Lung (tissue), 11 donors: ENCODE measurements at regions not wholly inside any gene's neighbourhood (a gene's known extent, or its start where the extent isn't known, plus 50 kb on each side); places are given as distances from the start of the nearest gene placed in this dataset.

Experiments
- ATAC-seq: fragments of 200-7000 bp; cut with Tn5 transposase; one replicate; pipeline ENCODE4 v1.9.1; 2020; ENCODE audit warnings: moderate number of reproducible peaks; ENCODE audit not compliant: insufficient read depth, low FRiP score
- DNase-seq, 3 donors: peaks; one replicate each; pipeline ENCODE4 v3.0.0-alpha.2; 2013 to 2017
- H3K27ac ChIP-seq, 2 donors: one replicate each; pipeline ENCODE4 v1.5.1; 2013; ENCODE audit warnings: mild to moderate bottlenecking in 2 of 2, moderate library complexity in 2 of 2, control low read depth in 1 of 2, inconsistent platforms in 1 of 2, low read depth in 1 of 2, low read length in 1 of 2
- H3K27me3 ChIP-seq, 3 donors: one replicate each; pipeline ENCODE4 v1.5.1; 2013; ENCODE audit warnings: low read length in 2 of 3; ENCODE audit not compliant: control insufficient read depth in 3 of 3, insufficient read depth in 3 of 3
- H3K36me3 ChIP-seq, 4 donors: one replicate each; pipeline ENCODE4 v1.5.1; 2013; ENCODE audit warnings: low read length in 4 of 4, mild to moderate bottlenecking in 1 of 4, moderate library complexity in 1 of 4; ENCODE audit not compliant: control insufficient read depth in 4 of 4, insufficient read depth in 4 of 4
- H3K4me1 ChIP-seq, 5 donors: one replicate each; pipeline ENCODE4 v1.5.1; 2013; ENCODE audit warnings: low read length in 5 of 5, mild to moderate bottlenecking in 2 of 5, moderate library complexity in 1 of 5; ENCODE audit not compliant: control insufficient read depth in 5 of 5, insufficient read depth in 5 of 5
- H3K4me3 ChIP-seq: one replicate; pipeline ENCODE4 v1.5.1; 2013; ENCODE audit warnings: mild to moderate bottlenecking, control low read depth, moderate library complexity
- H3K9ac ChIP-seq, 2 donors: one replicate each; pipeline ENCODE4 v1.5.1; 2013; ENCODE audit warnings: low read length in 2 of 2, control low read depth in 1 of 2; ENCODE audit not compliant: insufficient read depth in 1 of 2
- H3K9me3 ChIP-seq, 4 donors: one replicate each; pipeline ENCODE4 v1.5.1; 2013; ENCODE audit warnings: low read length in 3 of 4, mild to moderate bottlenecking in 1 of 4, moderate library complexity in 1 of 4; ENCODE audit not compliant: control insufficient read depth in 4 of 4, insufficient read depth in 3 of 4
- WGBS, 2 donors: extraction: QIAGEN DNeasy Blood & Tissue Kit; methylation state at CpG; one replicate each; pipeline ENCODE4 v1.1.7; 2013; 5-methylcytosine and 5-hydroxymethylcytosine counted together
- TF ChIP-seq, protein P1 (sequence below): IDR thresholded peaks from 2 replicates; pipeline ENCODE4 v1.5.1; 2012; ENCODE audit warnings: mild to moderate bottlenecking; ENCODE audit errors: control extremely low read depth, extremely low read depth
- donor health status: control.
- donor health status: control.
- donor health status: Bipolar disorder and iron deficiency.
- donor health status: healthy.
- donor health status: DM: yes; HTN: yes; CAD: no.

DNA sequence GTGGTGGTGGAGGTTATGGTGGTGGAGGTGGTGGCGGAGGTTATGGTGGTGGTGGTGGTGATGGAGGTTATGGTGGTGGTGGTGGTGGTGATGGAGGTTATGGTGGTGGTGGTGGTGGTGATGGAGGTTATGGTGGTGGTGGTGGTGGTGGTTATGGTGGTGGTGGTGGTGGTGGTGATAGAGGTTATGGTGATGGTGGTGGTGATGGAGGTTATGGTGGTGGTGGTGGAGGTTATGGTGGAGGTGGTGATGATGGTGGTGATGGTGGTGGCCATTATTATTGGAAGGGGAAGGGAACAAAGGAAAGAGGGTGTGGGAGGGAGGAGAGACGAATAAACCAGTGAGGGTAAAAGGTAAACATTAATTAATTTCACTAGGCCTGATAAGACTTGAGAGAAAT, 53.5 kb upstream of the TCF20 start:
- no peak overlapping the region for H3K27ac ChIP-seq
- H3K9me3 ChIP-seq: peaks cover 0 to 3% (median 0%) of the 10 kb centered on the region in 4 donors
- H3K4me1 ChIP-seq: peaks cover 0 to 23% (median 9%) of the 10 kb centered on the region in 5 donors
- ATAC-seq (no peak), DNase-seq (no peak)
- 73 to 93% methylated on average over 1 to 2 of the region's 2 CpGs for whole genome bisulfite sequencing, 2 donors
- no peaks in the 10 kb centered on the region for H3K27me3 ChIP-seq
- H3K36me3 ChIP-seq: no peaks in the 10 kb centered on the region
- H3K9ac ChIP-seq: no peak overlapping the region
- TF ChIP-seq, protein P1, sequence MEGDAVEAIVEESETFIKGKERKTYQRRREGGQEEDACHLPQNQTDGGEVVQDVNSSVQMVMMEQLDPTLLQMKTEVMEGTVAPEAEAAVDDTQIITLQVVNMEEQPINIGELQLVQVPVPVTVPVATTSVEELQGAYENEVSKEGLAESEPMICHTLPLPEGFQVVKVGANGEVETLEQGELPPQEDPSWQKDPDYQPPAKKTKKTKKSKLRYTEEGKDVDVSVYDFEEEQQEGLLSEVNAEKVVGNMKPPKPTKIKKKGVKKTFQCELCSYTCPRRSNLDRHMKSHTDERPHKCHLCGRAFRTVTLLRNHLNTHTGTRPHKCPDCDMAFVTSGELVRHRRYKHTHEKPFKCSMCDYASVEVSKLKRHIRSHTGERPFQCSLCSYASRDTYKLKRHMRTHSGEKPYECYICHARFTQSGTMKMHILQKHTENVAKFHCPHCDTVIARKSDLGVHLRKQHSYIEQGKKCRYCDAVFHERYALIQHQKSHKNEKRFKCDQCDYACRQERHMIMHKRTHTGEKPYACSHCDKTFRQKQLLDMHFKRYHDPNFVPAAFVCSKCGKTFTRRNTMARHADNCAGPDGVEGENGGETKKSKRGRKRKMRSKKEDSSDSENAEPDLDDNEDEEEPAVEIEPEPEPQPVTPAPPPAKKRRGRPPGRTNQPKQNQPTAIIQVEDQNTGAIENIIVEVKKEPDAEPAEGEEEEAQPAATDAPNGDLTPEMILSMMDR: no peak
- no peak overlapping the region for H3K4me3 ChIP-seq

- H3K4me3 ChIP-seq: no peak overlapping the region
- peaks cover 0 to 3% (median 0%) of the 10 kb centered on the region in 4 donors for H3K9me3 ChIP-seq
- no peaks in the 10 kb centered on the region for H3K27me3 ChIP-seq
- DNase-seq (no peak), ATAC-seq (no peak)
- no peaks in the 10 kb centered on the region for H3K36me3 ChIP-seq
- 80 to 86% methylated on average over 4 of the region's 4 CpGs for WGBS, 2 donors
- no peak overlapping the region for H3K9ac ChIP-seq
- H3K27ac ChIP-seq: no peak overlapping the region
- H3K4me1 ChIP-seq: peaks cover 0 to 28% (median 9%) of the 10 kb centered on the region in 5 donors
- TF ChIP-seq, protein P1: no peak
These were observed 52.1 kb upstream of the TCF20 start for GRCh38 chr22:42322562-42322926.

DNA sequence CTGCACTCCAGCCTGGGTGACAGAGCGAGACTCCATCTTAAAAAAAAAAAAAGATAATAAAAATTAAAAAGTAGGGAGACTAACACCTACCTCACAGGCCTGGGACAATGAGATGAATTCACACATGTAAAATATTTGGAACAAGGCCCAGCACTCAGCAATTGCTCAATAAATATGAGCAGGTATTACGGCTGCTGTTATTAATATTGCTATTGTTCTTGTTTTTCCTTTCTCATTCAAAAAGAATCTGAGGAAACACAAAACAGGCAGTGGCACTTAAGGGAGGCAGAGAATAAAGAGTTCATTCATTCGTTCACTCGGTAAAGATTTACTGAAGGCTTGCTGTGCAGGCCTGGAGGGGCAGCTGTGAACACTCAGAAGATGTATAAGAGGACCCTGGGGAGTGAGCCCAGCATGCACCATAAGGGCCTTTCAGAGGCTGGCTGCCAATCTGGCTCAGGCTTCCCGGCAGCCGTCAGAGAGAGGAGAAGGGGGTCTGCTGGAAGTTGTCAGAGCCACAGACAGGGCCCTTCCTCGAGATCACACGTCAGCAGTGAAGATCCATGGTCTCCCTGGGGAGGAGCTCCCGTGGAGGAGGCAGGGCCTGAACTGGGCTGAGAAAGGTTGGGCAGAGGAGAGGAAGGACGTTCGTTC, 51.6 kb upstream of the TCF20 start:
- TF ChIP-seq, protein P1: no peak

More for the DNA sequence above, 51.6 kb upstream of the TCF20 start:
- Histone ChIP-seq H3K27me3 (no peaks in the 10 kb centered on the region), H3K4me1 (peaks cover 0 to 30% (median 9%) of the 10 kb centered on the region in 5 donors), H3K36me3 (no peaks in the 10 kb centered on the region), H3K9ac (no peak overlapping the region), H3K27ac (no peak overlapping the region), H3K9me3 (peaks cover 0 to 2% (median 0%) of the 10 kb centered on the region in 4 donors), H3K4me3 (no peak overlapping the region)
- DNase-seq: peak; percentile 88 to 89 (median 88)
- WGBS, 2 donors: 67 to 73% methylated on average over 11 of the region's 11 CpGs
- ATAC-seq: no peak
